CD14-positive monocyte (primary cell): ENCODE measurements at regions not wholly inside any gene's neighbourhood (a gene's known extent, or its start where the extent isn't known, plus 50 kb on each side); places are given as distances from the start of the nearest gene placed in this dataset.
A peak's percentile ranks its signal among the peaks of the same experiment; 100 is the strongest.

Source experiments
- DNase-seq, 3 donors: peaks; one replicate each; pipeline ENCODE4 v3.0.0-alpha.2; 2011 to 2022
- H2AFZ ChIP-seq: 2 replicates; pipeline ENCODE4 v1.6.0; 2012; ENCODE audit warnings: mild to moderate bottlenecking, low read depth, low read length, inconsistent platforms; ENCODE audit not compliant: insufficient read depth, poor library complexity, severe bottlenecking
- H3K27ac ChIP-seq, 2 donors: 1 replicate in 1 of 2; 2 replicates in 1 of 2; pipeline ENCODE4 v1.5.1; 2012 to 2013; ENCODE audit warnings: low read length in 2 of 2, control low read depth in 1 of 2, inconsistent platforms in 1 of 2, low read depth in 1 of 2, mild to moderate bottlenecking in 1 of 2
- H3K27me3 ChIP-seq, 2 donors: one replicate each; pipeline versions ENCODE4 v1.6.0 to v1.6.1; 2011 to 2013; ENCODE audit warnings: low read length in 2 of 2; ENCODE audit not compliant: control insufficient read depth in 2 of 2, insufficient read depth in 2 of 2
- H3K36me3 ChIP-seq, 2 donors: replicated peaks in 1 of 2; 1 replicate in 1 of 2; 2 replicates in 1 of 2; pipeline versions ENCODE4 v1.5.1 to v1.6.1; 2012 to 2013; ENCODE audit warnings: low read length in 2 of 2, control low read depth in 1 of 2, inconsistent platforms in 1 of 2, mild to moderate bottlenecking in 1 of 2; ENCODE audit not compliant: insufficient read depth in 2 of 2, control insufficient read depth in 1 of 2
- H3K4me1 ChIP-seq, 2 donors: 1 replicate in 1 of 2; 2 replicates in 1 of 2; pipeline versions ENCODE4 v1.5.1 to v1.6.1; 2012 to 2013; ENCODE audit warnings: low read length in 2 of 2, control low read depth in 1 of 2, inconsistent platforms in 1 of 2, mild to moderate bottlenecking in 1 of 2, moderate library complexity in 1 of 2; ENCODE audit not compliant: insufficient read depth in 2 of 2, control insufficient read depth in 1 of 2
- H3K4me2 ChIP-seq: replicated peaks from 2 replicates; pipeline ENCODE3; 2012; ENCODE audit warnings: low read length, moderate library complexity, mild to moderate bottlenecking; ENCODE audit not compliant: poor library complexity, severe bottlenecking; ENCODE audit errors: extremely low read depth
- H3K4me3 ChIP-seq, 3 experiments: fragments of 200-600 bp in 1 of 3; sonication (generic) in 1 of 3; replicated peaks in 1 of 3; 1 replicate in 2 of 3; 2 replicates in 1 of 3; pipeline ENCODE4 v1.5.1; 2011 to 2013; ENCODE audit warnings: low read length in 3 of 3, mild to moderate bottlenecking in 3 of 3, control low read depth in 2 of 3, low read depth in 2 of 3, inconsistent platforms in 1 of 3, moderate library complexity in 1 of 3
- H3K79me2 ChIP-seq: 2 replicates; pipeline ENCODE4 v1.6.0; 2012; ENCODE audit warnings: mild to moderate bottlenecking, control low read depth, inconsistent platforms, low read length, moderate library complexity; ENCODE audit not compliant: insufficient read depth
- H3K9ac ChIP-seq: 2 replicates; pipeline ENCODE4 v1.6.0; 2017; ENCODE audit warnings: low read length, mild to moderate bottlenecking; ENCODE audit not compliant: insufficient read depth, poor library complexity, severe bottlenecking
- H3K9me3 ChIP-seq, 2 donors: replicated peaks in 1 of 2; 1 replicate in 1 of 2; 2 replicates in 1 of 2; pipeline versions ENCODE4 v1.5.1 to v1.6.1; 2012 to 2013; ENCODE audit warnings: low read length in 2 of 2, control low read depth in 1 of 2; ENCODE audit not compliant: control insufficient read depth in 1 of 2, insufficient read depth in 1 of 2
- H4K20me1 ChIP-seq: 2 replicates; pipeline ENCODE4 v1.6.0; 2012; ENCODE audit warnings: mild to moderate bottlenecking, low read length, control low read depth, moderate library complexity; ENCODE audit not compliant: insufficient read depth
- H3K27ac Mint-ChIP-seq, 7 donors: one replicate each; pipeline ENCODE4 v1.8.0; 2020; ENCODE audit warnings: mild to moderate bottlenecking in 7 of 7, mixed read lengths in 7 of 7, moderate library complexity in 6 of 7, inconsistent platforms in 2 of 7
- H3K27me3 Mint-ChIP-seq, 3 donors: one replicate each; pipeline ENCODE4 v1.8.0; 2021 to 2022; ENCODE audit warnings: low read depth in 3 of 3, mild to moderate bottlenecking in 3 of 3, mixed read lengths in 3 of 3, moderate library complexity in 3 of 3, inconsistent platforms in 1 of 3
- H3K36me3 Mint-ChIP-seq, 2 donors: one replicate each; pipeline ENCODE4 v1.8.0; 2020; ENCODE audit warnings: mixed read lengths in 2 of 2, inconsistent platforms in 1 of 2, mild to moderate bottlenecking in 1 of 2
- H3K4me1 Mint-ChIP-seq: one replicate; pipeline ENCODE4 v1.8.0; 2020; ENCODE audit warnings: mild to moderate bottlenecking, mixed read lengths
- H3K4me3 Mint-ChIP-seq, 2 donors: one replicate each; pipeline ENCODE4 v1.8.0; 2020; ENCODE audit warnings: mild to moderate bottlenecking in 2 of 2, mixed read lengths in 2 of 2, moderate library complexity in 1 of 2
- H3K9me3 Mint-ChIP-seq, 7 donors: one replicate each; pipeline ENCODE4 v1.8.0; 2020 to 2022; ENCODE audit warnings: mixed read lengths in 7 of 7, mild to moderate bottlenecking in 6 of 7, moderate library complexity in 6 of 7, inconsistent platforms in 2 of 7
- CTCF ChIP-seq: fragments of 200-600 bp; IDR thresholded peaks from one replicate; pipeline ENCODE4 v1.8.0; 2022; ENCODE audit warnings: antibody characterized with exemption, mild to moderate bottlenecking
- WGBS: methylation state at CpG from one replicate; pipeline ENCODE4 v1.1.5; 2013; ENCODE audit warnings: missing lambda C conversion rate; ENCODE audit not compliant: insufficient coverage; 5-methylcytosine and 5-hydroxymethylcytosine counted together
- intact Hi-C, 2 donors: fragments of 100-400 bp; cut with micrococcal nuclease; formaldehyde crosslinking; loops; one replicate each; pipeline versions ENCODE4 v1.15.0 to v1.15.1; 2023

GRCh38 chr5:2048664-2049063 is 165.9 kb upstream of the IRX4 start:
- 83% methylated on average over 3 of the region's 9 CpGs for WGBS

GRCh38 chr5:2047341-2047927 is 164.7 kb upstream of the IRX4 start:
- DNase-seq = no peak
- no peaks in the 10 kb centered on the region for H3K4me1 ChIP-seq
- no CpG with 5 or more reads among the region's 10 CpGs for WGBS
- Mint-ChIP-seq H3K27ac (no peak overlapping the region), H3K4me3 (peak overlapping the region in 1 of 2 donors; percentile 18), H3K4me1 (no peaks in the 10 kb centered on the region), H3K27me3 (peaks cover 2 to 5% (median 3%) of the 10 kb centered on the region in 3 donors), H3K9me3 (peaks cover 0 to 9% (median 7%) of the 10 kb centered on the region in 7 donors), H3K36me3 (no peaks in the 10 kb centered on the region)
- intact Hi-C loops = no loop called here
- H3K79me2 ChIP-seq = no peaks in the 10 kb centered on the region
- H3K27ac ChIP-seq = no peak overlapping the region
- no peaks in the 10 kb centered on the region for H4K20me1 ChIP-seq
- H2AFZ ChIP-seq = no peak overlapping the region
- H3K4me3 ChIP-seq = no peak overlapping the region
- TF ChIP-seq CTCF = no peak
- no peak overlapping the region for H3K4me2 ChIP-seq
- H3K27me3 ChIP-seq = no peaks in the 10 kb centered on the region
- H3K9ac ChIP-seq = no peak overlapping the region
- no peaks in the 10 kb centered on the region for H3K36me3 ChIP-seq
- H3K9me3 ChIP-seq = no peaks in the 10 kb centered on the region

More at GRCh38 chr5:2048664-2049063, 165.9 kb upstream of the IRX4 start:
- Histone ChIP-seq H3K27ac (no peak overlapping the region), H4K20me1 (no peaks in the 10 kb centered on the region), H3K36me3 (no peaks in the 10 kb centered on the region), H2AFZ (no peak overlapping the region), H3K4me1 (no peaks in the 10 kb centered on the region), H3K27me3 (no peaks in the 10 kb centered on the region), H3K4me2 (no peak overlapping the region), H3K79me2 (no peaks in the 10 kb centered on the region), H3K9me3 (no peaks in the 10 kb centered on the region), H3K9ac (no peak overlapping the region), H3K4me3 (no peak overlapping the region)
- no peak for DNase-seq
- Mint-ChIP-seq H3K36me3 (no peaks in the 10 kb centered on the region), H3K4me3 (no peak overlapping the region), H3K4me1 (no peaks in the 10 kb centered on the region), H3K27ac (no peak overlapping the region), H3K9me3 (peaks cover 0 to 9% (median 7%) of the 10 kb centered on the region in 7 donors), H3K27me3 (peaks cover 2 to 4% (median 3%) of the 10 kb centered on the region in 3 donors)
- intact Hi-C loops = no loop called here
- no peak for TF ChIP-seq CTCF
